H1 (cell line): ENCODE measurements at regions not wholly inside any gene's neighbourhood (a gene's known extent, or its start where the extent isn't known, plus 50 kb on each side); places are given as distances from the start of the nearest gene placed in this dataset.

Experiments used
- CTCF ChIA-PET: fragments of 300-600 bp; sonication (Branson Sonifier 250); formaldehyde crosslinking; loops from one replicate; lab custom pipeline; 2021; ENCODE audit not compliant: partially characterized antibody; lab: Charles Lee
- POLR2A ChIA-PET: fragments of 300-600 bp; sonication (Branson Sonifier 250); formaldehyde crosslinking; loops from one replicate; lab custom pipeline; 2021; ENCODE audit warnings: inconsistent platforms; ENCODE audit not compliant: partially characterized antibody; lab: Charles Lee
- DNase-seq, 2 experiments: peaks; one replicate each; pipeline versions ENCODE4 v3.0.0 to v3.0.0-alpha.2; 2010 to 2022; ENCODE audit warnings: low spot score in 2 of 2, low read depth in 1 of 2, mixed read lengths in 1 of 2
- FAIRE-seq: peaks from 2 replicates; lab custom pipeline; 2011; peaks lifted over from hg19 to GRCh38; lab: Jason Lieb, UNC
- H2AFZ ChIP-seq: 2 replicates; pipeline ENCODE4 v1.8.1; 2012; ENCODE audit warnings: low read length, inconsistent platforms
- H2AK5ac ChIP-seq: 2 replicates; pipeline ENCODE4 v1.6.1; 2013; ENCODE audit warnings: low read depth, low read length
- H2BK120ac ChIP-seq: replicated peaks from 2 replicates; pipeline ENCODE3; 2013; ENCODE audit warnings: low read depth, low read length, inconsistent platforms
- H2BK12ac ChIP-seq: 2 replicates; pipeline ENCODE4 v1.6.1; 2013; ENCODE audit warnings: low read depth, low read length
- H2BK15ac ChIP-seq: 2 replicates; pipeline ENCODE4 v1.6.1; 2013; ENCODE audit warnings: low read length
- H2BK20ac ChIP-seq: 2 replicates; pipeline ENCODE4 v1.6.1; 2013; ENCODE audit warnings: low read length
- H2BK5ac ChIP-seq: 2 replicates; pipeline ENCODE4 v1.6.1; 2013; ENCODE audit warnings: low read depth, low read length
- H3K14ac ChIP-seq: 2 replicates; pipeline ENCODE4 v1.6.1; 2013; ENCODE audit warnings: inconsistent platforms; ENCODE audit not compliant: insufficient read length
- H3K18ac ChIP-seq: 2 replicates; pipeline ENCODE4 v1.6.1; 2013; ENCODE audit warnings: low read length; ENCODE audit errors: extremely low read depth
- H3K23ac ChIP-seq: 2 replicates; pipeline ENCODE4 v1.6.1; 2013; ENCODE audit warnings: inconsistent platforms; ENCODE audit not compliant: insufficient read length
- H3K23me2 ChIP-seq: 2 replicates; pipeline ENCODE4 v1.6.1; 2013; ENCODE audit warnings: low read depth, low read length
- H3K27ac ChIP-seq: 2 replicates; pipeline ENCODE4 v1.6.1; 2011; ENCODE audit warnings: low read depth, low read length, inconsistent platforms
- H3K27me3 ChIP-seq, 4 experiments: replicated peaks in 1 of 4; 1 replicate in 1 of 4; 2 replicates in 3 of 4; pipeline versions ENCODE4 v1.6.1 to v1.8.1; 2011 to 2013; ENCODE audit warnings: low read length in 3 of 4, mild to moderate bottlenecking in 3 of 4, inconsistent platforms in 2 of 4, mixed read lengths in 2 of 4, moderate library complexity in 1 of 4; ENCODE audit not compliant: control insufficient read depth in 3 of 4, insufficient read depth in 3 of 4; ENCODE audit errors: extremely low read depth in 1 of 4
- H3K36me3 ChIP-seq, 4 experiments: 2 replicates each; pipeline versions ENCODE4 v1.6.1 to v1.8.1; 2011 to 2013; ENCODE audit warnings: mild to moderate bottlenecking in 4 of 4, low read length in 3 of 4, moderate library complexity in 2 of 4, control low read depth in 1 of 4, inconsistent platforms in 1 of 4; ENCODE audit not compliant: insufficient read depth in 4 of 4, control insufficient read depth in 2 of 4
- H3K4ac ChIP-seq: replicated peaks from 2 replicates; pipeline ENCODE3; 2013; ENCODE audit warnings: low read length, low read depth, mixed read lengths, inconsistent platforms; ENCODE audit not compliant: insufficient read length
- H3K4me1 ChIP-seq, 4 experiments: replicated peaks in 1 of 4; 1 replicate in 1 of 4; 2 replicates in 3 of 4; pipeline versions ENCODE4 v1.6.1 to v1.8.1; 2011 to 2013; ENCODE audit warnings: low read length in 3 of 4, inconsistent platforms in 2 of 4, mixed read lengths in 1 of 4; ENCODE audit not compliant: insufficient read depth in 4 of 4, control insufficient read depth in 3 of 4
- H3K4me2 ChIP-seq, 2 experiments: 2 replicates each; pipeline versions ENCODE4 v1.6.1 to v1.8.1; 2011 to 2013; ENCODE audit warnings: low read depth in 2 of 2, low read length in 2 of 2, control low read depth in 1 of 2, inconsistent platforms in 1 of 2, mild to moderate bottlenecking in 1 of 2; ENCODE audit not compliant: insufficient read depth in 1 of 2
- H3K4me3 ChIP-seq, 4 experiments: fragments of 200-600, 300-600 bp in 1 of 4; sonication (generic), shearing (Covaris generic), sonication (Bioruptor Twin) in 1 of 4; 2 replicates each; pipeline versions ENCODE4 v1.5.1 to v1.8.1; 2011 to 2016; ENCODE audit warnings: low read length in 4 of 4, low read depth in 3 of 4, control low read depth in 2 of 4, inconsistent platforms in 2 of 4, mild to moderate bottlenecking in 2 of 4, mixed read lengths in 1 of 4, moderate library complexity in 1 of 4; ENCODE audit not compliant: insufficient read depth in 2 of 4; ENCODE audit errors: extremely low read depth in 1 of 4
- H3K56ac ChIP-seq: replicated peaks from 2 replicates; pipeline ENCODE3; 2013; ENCODE audit warnings: low read depth, mild to moderate bottlenecking, mixed read lengths, low read length, inconsistent platforms; ENCODE audit not compliant: insufficient read length
- H3K79me1 ChIP-seq: 2 replicates; pipeline ENCODE4 v1.6.1; 2013; ENCODE audit warnings: low read depth, low read length, control low read depth
- H3K79me2 ChIP-seq, 2 experiments: 2 replicates each; pipeline versions ENCODE4 v1.6.1 to v1.8.1; 2012 to 2013; ENCODE audit warnings: low read length in 2 of 2, mild to moderate bottlenecking in 2 of 2, inconsistent platforms in 1 of 2; ENCODE audit not compliant: insufficient read depth in 2 of 2, control insufficient read depth in 1 of 2
- H3K9ac ChIP-seq, 4 experiments: replicated peaks in 1 of 4; 1 replicate in 1 of 4; 2 replicates in 3 of 4; pipeline versions ENCODE4 v1.6.1 to v1.8.1; 2011 to 2013; ENCODE audit warnings: low read depth in 3 of 4, low read length in 3 of 4, control low read depth in 2 of 4, mild to moderate bottlenecking in 2 of 4, moderate library complexity in 2 of 4, inconsistent platforms in 1 of 4; ENCODE audit errors: extremely low read depth in 1 of 4
- H3K9me3 ChIP-seq, 2 experiments: 2 replicates each; pipeline versions ENCODE4 v1.6.1 to v1.8.1; 2012 to 2013; ENCODE audit warnings: mild to moderate bottlenecking in 2 of 2, moderate library complexity in 2 of 2, control low read depth in 1 of 2, inconsistent platforms in 1 of 2, low read depth in 1 of 2, low read length in 1 of 2, mixed read lengths in 1 of 2; ENCODE audit not compliant: insufficient read depth in 2 of 2
- H4K20me1 ChIP-seq, 2 experiments: replicated peaks in 1 of 2; 2 replicates each; pipeline versions ENCODE3 to v1.8.1; 2011 to 2013; ENCODE audit warnings: inconsistent platforms in 2 of 2, low read length in 2 of 2, mild to moderate bottlenecking in 1 of 2; ENCODE audit not compliant: insufficient read depth in 2 of 2, control insufficient read depth in 1 of 2
- H4K5ac ChIP-seq: 2 replicates; pipeline ENCODE4 v1.6.1; 2013; ENCODE audit warnings: low read length, low read depth, mixed read lengths, inconsistent platforms; ENCODE audit not compliant: insufficient read length
- H4K8ac ChIP-seq: 2 replicates; pipeline ENCODE4 v1.8.0; 2013; ENCODE audit warnings: mild to moderate bottlenecking, moderate library complexity, low read length, inconsistent platforms; ENCODE audit not compliant: insufficient read depth; ENCODE audit errors: extremely low read depth
- H4K91ac ChIP-seq: replicated peaks from 2 replicates; pipeline ENCODE3; 2013; ENCODE audit warnings: low read length, mixed read lengths, inconsistent platforms; ENCODE audit not compliant: insufficient read length
- ATF2 ChIP-seq: IDR thresholded peaks from 2 replicates; pipeline ENCODE4 v1.6.1; 2012; ENCODE audit warnings: low read length, inconsistent platforms
- BACH1 ChIP-seq: IDR thresholded peaks from 2 replicates; pipeline ENCODE4 v1.6.1; 2012; ENCODE audit warnings: low read length, improper control_type of control experiment
- CHD2 ChIP-seq: IDR thresholded peaks from 2 replicates; pipeline ENCODE4 v1.6.1; 2012; ENCODE audit warnings: low read length, improper control_type of control experiment
- CTBP2 ChIP-seq: IDR thresholded peaks from 2 replicates; pipeline ENCODE4 v1.7.0; 2011; ENCODE audit warnings: borderline replicate concordance, mild to moderate bottlenecking, moderate library complexity, mixed read lengths, low read length; ENCODE audit not compliant: insufficient read depth, insufficient read length
- KDM4A ChIP-seq: IDR thresholded peaks from one replicate; pipeline ENCODE4 v1.7.1; 2012; ENCODE audit warnings: low read depth, mild to moderate bottlenecking, moderate library complexity, low read length, inconsistent platforms; ENCODE audit not compliant: severe bottlenecking
- RAD21 ChIP-seq, 2 experiments: IDR thresholded peaks in 1 of 2; conservative IDR thresholded peaks in 1 of 2; 2 replicates each; pipeline ENCODE4 v1.6.1; 2011; ENCODE audit warnings: low read depth in 2 of 2, low read length in 2 of 2, improper control_type of control experiment in 1 of 2, inconsistent platforms in 1 of 2, mild to moderate bottlenecking in 1 of 2, moderate library complexity in 1 of 2
- RNF2 ChIP-seq: fragments of 200-900, 300-1000 bp; sonication (generic); IDR thresholded peaks from 2 replicates; pipeline ENCODE4 v1.7.1; 2016; ENCODE audit warnings: borderline replicate concordance, low read depth, mild to moderate bottlenecking, antibody characterized with exemption, low read length; ENCODE audit not compliant: poor library complexity, severe bottlenecking; ENCODE audit errors: missing control alignments
- SIX5 ChIP-seq: IDR thresholded peaks from 2 replicates; pipeline ENCODE4 v1.6.1; 2011; ENCODE audit warnings: mild to moderate bottlenecking, low read depth, low read length
- SP4 ChIP-seq: IDR thresholded peaks from 2 replicates; pipeline ENCODE4 v1.6.1; 2012; ENCODE audit warnings: low read length, inconsistent platforms
- SRF ChIP-seq: IDR thresholded peaks from 2 replicates; pipeline ENCODE4 v1.6.1; 2011; ENCODE audit warnings: mild to moderate bottlenecking, low read depth, low read length, moderate library complexity
- YY1 ChIP-seq: IDR thresholded peaks from 2 replicates; pipeline ENCODE4 v1.6.1; 2011; ENCODE audit warnings: low read depth, mild to moderate bottlenecking, low read length
- ZNF274 ChIP-seq: IDR thresholded peaks from 2 replicates; pipeline ENCODE4 v1.7.0; 2012; ENCODE audit warnings: low read length, borderline replicate concordance; ENCODE audit errors: extremely low read depth
- WGBS, 2 experiments: shearing (Covaris generic) in 1 of 2; methylation state at CpG; one replicate each; pipeline versions ENCODE4 v1.1.6 to v1.1.7; 2013 to 2015; ENCODE audit warnings: low lambda C conversion rate in 2 of 2, mixed read lengths in 2 of 2, inconsistent platforms in 1 of 2, low coverage in 1 of 2, missing lambda C conversion rate in 1 of 2; ENCODE audit not compliant: insufficient replicate concordance in 2 of 2, insufficient coverage in 1 of 2, insufficient read length in 1 of 2; ENCODE audit errors: extremely low coverage in 1 of 2, missing lambda C conversion rate in 1 of 2; 5-methylcytosine and 5-hydroxymethylcytosine counted together

GRCh38 chr2:19198381-19198780 is 160.0 kb downstream of the OSR1 start:
- Histone ChIP-seq H3K9me3 (no peaks in the 10 kb centered on the region), H2BK5ac (no peak overlapping the region), H3K27ac (no peak overlapping the region), H2BK20ac (no peak overlapping the region), H2BK120ac (no peak overlapping the region), H2BK12ac (no peak overlapping the region), H4K8ac (no peak overlapping the region), H3K56ac (no peak overlapping the region), H3K4me1 (no peaks in the 10 kb centered on the region), H3K4me3 (no peak overlapping the region), H3K23me2 (no peaks in the 10 kb centered on the region), H2AFZ (no peak overlapping the region), H3K79me1 (no peaks in the 10 kb centered on the region), H3K79me2 (no peaks in the 10 kb centered on the region), H3K4ac (no peak overlapping the region), H3K4me2 (no peak overlapping the region), H2AK5ac (no peak overlapping the region), H3K23ac (no peak overlapping the region), H4K20me1 (no peaks in the 10 kb centered on the region), H4K5ac (no peak overlapping the region), H3K36me3 (no peaks in the 10 kb centered on the region), H3K14ac (no peak overlapping the region), H3K9ac (no peak overlapping the region), H2BK15ac (no peak overlapping the region), H4K91ac (no peak overlapping the region), H3K18ac (no peak overlapping the region), H3K27me3 (no peaks in the 10 kb centered on the region)
- no peak for FAIRE-seq
- POLR2A ChIA-PET = no interaction called here
- DNase-seq = no peak
- WGBS, 2 experiments = 89% methylated on average over 1 of the region's 1 CpG; no CpG with 5 or more reads in 1 of the 2 experiments
- CTCF ChIA-PET = no interaction called here
- TF ChIP-seq RAD21 (IDR thresholded peaks at IDR 0.05 in 1 of 2, conservative IDR thresholded peaks at IDR 0.05 in 1 of 2; ENCODE audit: low read depth in 2 of 2, low read length in 2 of 2) (no peak), RNF2 (no peak), CHD2 (no peak), CTBP2 (no peak), SRF (no peak), KDM4A (no peak), ZNF274 (no peak), BACH1 (no peak), SP4 (no peak), YY1 (no peak), SIX5 (no peak), ATF2 (no peak)
